Inferior parietal cortex (tissue), 1 donor: ENCODE measurements at regions not wholly inside any gene's neighbourhood (a gene's known extent, or its start where the extent isn't known, plus 50 kb on each side); places are given as distances from the start of the nearest gene placed in this dataset.

Source experiments
- DNase-seq: peaks from one replicate; pipeline ENCODE4 v3.0.0-alpha.2; 2016; ENCODE audit errors: extremely low spot score

DNA sequence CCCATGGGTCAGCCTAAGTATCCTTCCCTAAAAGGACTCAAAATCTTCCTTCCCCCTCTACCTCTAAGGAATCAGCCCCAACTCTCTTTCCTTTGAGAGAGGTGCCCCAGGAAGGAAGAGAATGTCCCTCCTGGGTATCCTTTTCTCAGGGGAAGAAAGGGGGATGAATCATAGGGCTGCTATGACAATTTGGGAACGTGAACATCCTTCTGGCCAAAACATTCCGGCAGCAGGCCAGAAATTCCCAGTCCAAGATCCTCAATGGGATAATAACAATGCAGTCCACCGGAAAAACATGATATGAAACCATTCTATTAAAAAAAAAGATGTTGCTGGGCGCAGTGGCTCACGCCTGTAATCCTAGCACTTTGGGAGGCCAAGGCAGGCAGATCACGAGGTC, 50.8 kb upstream of the CACNA2D3 start:
- no peak for DNase-seq

- DNase-seq = no peak
Measured at GRCh38 chr3:54069961-54070360, 52.4 kb upstream of the CACNA2D3 start.

GRCh38 chr3:54067055-54067698, 55.2 kb upstream of the CACNA2D3 start:
- no peak for DNase-seq

- no peak for DNase-seq
Measured at GRCh38 chr3:54066253-54066652, 56.1 kb upstream of the CACNA2D3 start.

GRCh38 chr3:54065586-54065985, 56.8 kb upstream of the CACNA2D3 start:
- DNase-seq = no peak

- DNase-seq = no peak
Measured at GRCh38 chr3:54065140-54065539, 57.2 kb upstream of the CACNA2D3 start.

GRCh38 chr3:54064486-54064885, 57.9 kb upstream of the CACNA2D3 start:
- DNase-seq = no peak

GRCh38 chr3:54062546-54062945, 59.8 kb upstream of the CACNA2D3 start:
- no peak for DNase-seq

DNA sequence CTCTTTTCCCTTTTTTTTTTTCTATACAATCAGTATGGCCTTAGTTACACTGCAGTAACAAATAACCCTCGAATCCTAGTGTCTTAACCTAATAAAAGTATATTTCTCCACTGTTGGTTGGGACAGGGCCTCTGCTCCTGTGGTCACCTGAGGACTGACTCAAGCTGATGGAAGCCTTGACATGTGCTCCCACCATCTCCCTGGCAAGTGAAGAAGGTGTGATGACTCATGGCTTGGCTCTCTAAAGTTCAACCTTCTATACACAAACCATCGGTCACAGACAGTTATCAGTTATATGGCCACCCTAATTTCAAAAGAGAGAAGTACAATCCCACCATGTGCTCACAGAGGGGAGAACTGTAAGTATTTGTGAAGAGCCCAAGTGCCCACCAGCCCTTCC, 65.8 kb upstream of the CACNA2D3 start:
- DNase-seq = no peak

GRCh38 chr3:54053882-54054281, 68.5 kb upstream of the CACNA2D3 start:
- DNase-seq = no peak

DNA sequence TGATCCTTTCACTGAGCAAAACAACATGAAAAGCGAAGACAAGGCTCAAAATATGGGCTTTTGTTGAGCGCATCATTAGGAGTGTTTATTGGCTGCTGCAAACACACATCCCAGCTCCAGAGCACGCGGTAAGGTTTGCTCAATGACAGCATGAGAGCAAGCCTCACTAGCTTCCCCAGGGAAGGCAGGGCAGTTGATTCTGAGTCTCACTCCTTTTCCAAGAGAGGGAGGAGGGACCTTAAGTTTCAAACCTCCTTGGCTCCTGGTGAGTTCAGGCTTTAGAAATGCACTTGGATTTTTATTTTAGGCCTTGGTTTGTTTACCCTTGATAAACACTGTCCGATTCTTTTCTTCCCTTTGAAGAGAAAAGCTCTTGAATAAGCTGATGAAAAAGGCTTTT, 69.1 kb upstream of the CACNA2D3 start:
- DNase-seq = no peak

GRCh38 chr3:54047568-54047967, 74.8 kb upstream of the CACNA2D3 start:
- DNase-seq = no peak

DNA sequence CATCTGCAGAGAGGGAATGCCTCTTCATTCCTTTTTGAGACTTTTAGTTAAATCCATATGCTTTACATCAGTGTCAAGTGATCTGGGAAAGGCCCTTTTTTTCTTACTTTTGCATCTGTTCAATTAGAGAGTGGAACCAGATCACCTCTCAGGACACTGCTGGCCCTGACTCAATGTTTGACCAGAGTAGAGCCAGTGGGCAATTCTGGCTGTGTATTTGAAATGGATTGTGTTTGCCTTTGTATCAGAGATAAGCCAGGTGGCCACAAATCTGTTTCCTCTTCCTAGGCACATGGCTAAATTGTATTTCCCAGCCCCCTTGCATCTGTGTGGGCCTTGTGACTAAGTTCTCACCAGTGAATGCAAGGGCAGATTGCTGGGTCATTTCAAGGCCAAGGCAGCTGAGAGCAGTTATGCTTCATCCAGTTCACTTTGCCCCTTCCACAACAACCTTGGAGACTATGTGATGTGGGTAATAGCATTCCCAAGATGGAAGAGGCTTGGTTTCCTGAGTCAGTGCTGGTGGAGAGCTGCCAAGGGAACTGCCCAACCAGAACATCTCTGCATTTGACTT, 75.6 kb upstream of the CACNA2D3 start:
- DNase-seq = no peak

- DNase-seq = no peak
Measured at GRCh38 chr3:54045061-54045815, 77.1 kb upstream of the CACNA2D3 start.

DNA sequence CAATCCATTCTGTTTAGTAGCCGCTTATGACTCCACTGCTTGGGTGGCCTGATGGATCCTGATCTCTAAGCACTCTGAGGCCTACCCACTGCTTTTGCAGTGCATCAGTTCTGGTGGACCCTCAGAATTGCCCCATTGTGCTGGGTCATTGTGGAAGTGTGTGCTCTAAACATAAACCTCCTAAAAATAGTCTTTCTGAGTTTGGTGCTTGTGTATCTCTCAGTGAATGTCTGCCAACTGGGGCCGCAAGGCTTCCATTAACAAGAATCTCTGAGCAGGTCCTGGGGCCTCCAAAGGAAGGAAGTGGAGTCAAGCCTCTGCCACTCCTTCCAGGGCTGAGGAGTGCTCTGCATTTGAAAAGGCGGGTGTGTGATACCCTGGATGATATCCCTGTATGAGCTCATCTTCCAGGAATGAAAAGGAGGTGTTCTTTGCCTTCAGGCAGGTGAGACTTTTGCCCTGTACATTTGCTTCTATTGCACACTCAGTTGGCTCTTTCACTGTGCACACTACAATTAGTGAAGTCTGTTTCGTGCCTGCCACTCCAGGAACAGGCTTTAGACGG, 80.0 kb upstream of the CACNA2D3 start:
- no peak for DNase-seq

DNA sequence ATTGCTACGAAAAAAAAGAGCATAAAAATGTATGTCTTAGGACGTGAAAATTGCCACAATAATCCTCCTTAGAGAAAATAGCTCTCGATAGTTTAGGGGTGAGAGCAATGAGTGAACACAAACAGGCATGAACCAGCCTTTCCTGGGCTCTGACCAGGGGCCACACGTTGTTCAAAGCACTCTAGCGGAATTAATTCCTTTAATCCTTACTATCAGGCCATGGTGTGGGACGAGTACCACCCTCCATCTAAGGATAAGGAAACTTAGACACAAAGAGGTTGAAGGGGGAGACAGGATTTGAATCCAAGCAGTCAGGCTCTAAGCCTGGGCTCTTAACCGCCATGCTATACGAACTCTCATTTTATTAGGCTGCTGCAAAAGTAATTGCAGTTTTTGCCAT, 81.9 kb upstream of the CACNA2D3 start:
- no peak for DNase-seq

- DNase-seq = no peak
Measured at GRCh38 chr3:54038391-54038790, 84.0 kb upstream of the CACNA2D3 start.

DNA sequence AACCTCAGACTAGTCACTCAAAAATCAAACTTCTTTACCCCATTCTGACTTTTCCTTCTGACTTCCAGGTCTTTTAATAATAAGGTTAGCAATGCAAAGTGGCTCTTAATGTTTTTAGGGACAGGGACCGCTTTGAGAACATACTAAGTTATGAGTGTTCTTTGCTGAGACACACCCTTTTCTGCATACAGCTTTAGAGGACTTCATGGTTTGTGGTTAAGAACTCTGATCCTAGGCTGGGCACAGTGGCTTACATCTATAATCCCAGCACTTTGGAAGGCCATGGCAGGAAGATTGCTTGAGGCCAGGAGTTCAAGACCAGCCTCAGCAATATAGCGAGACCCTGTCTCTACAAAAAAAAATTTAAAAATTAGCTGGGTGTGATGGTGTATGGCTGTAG, 85.8 kb upstream of the CACNA2D3 start:
- DNase-seq = no peak

- DNase-seq = no peak
Measured at GRCh38 chr3:54034971-54035370, 87.4 kb upstream of the CACNA2D3 start.

GRCh38 chr3:54033761-54034160, 88.6 kb upstream of the CACNA2D3 start:
- DNase-seq = no peak

- DNase-seq = no peak
Measured at GRCh38 chr3:54032598-54032997, 89.8 kb upstream of the CACNA2D3 start.

DNA sequence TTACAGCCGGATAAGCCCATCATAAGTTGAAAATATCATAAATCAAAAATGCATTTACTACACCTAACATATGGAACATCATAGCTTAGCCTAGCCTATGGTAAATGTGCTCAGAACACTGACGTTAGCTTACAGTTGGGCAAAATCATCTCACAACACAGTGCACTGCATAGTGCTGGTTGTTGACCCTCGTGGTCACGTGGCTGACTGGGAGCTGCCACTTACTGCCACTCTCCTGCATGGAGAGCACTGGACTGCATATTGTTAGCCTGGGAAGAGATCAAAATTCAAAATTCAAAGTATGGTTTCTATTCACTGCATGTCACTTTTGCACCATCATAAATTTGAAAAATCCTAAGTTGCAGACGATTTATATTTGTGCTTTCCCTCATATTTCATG, 94.0 kb upstream of the CACNA2D3 start:
- no peak for DNase-seq

DNA sequence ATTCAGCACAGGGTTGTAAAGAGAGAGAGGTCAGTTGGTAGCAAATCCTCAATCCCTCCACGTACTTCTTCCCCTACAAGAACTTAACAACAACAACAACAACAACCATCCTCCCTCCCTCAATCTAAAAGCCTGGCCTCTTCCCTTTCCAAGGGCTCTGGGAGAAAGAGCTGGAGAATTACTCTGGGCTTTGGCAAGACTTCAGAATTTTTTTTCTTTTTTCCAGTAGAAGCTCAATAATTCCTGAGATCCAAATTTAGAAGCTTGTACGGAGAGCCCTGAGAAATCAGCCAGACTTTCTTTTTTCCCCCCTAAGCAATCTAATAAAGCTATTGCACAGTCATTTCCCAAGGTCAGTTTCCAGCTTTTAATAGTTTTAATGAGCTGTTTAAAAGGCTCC, 95.8 kb upstream of the CACNA2D3 start:
- no peak for DNase-seq
